Activated T-helper 2 cell treated with anti-CD3 and anti-CD28 coated beads, Interferon-gamma antibody, Interleukin-2, Interleukin-4, amounts not matched to agents 10 μg/mL and 5 μg/mL and 100 μg/mL, durations not matched to agents 14 hours and 24 hours and 36 hours (primary cell): ENCODE measurements at regions not wholly inside any gene's neighbourhood (a gene's known extent, or its start where the extent isn't known, plus 50 kb on each side); places are given as distances from the start of the nearest gene placed in this dataset.

ENCODE experiments used
- DNase-seq: peaks from one replicate; pipeline ENCODE4 v3.0.0; 2021; ENCODE audit warnings: low spot score
- H3K27ac Mint-ChIP-seq: one replicate; pipeline ENCODE4 v1.8.0; 2021; ENCODE audit warnings: mixed read lengths
- H3K27me3 Mint-ChIP-seq: one replicate; pipeline ENCODE4 v1.8.0; 2021; ENCODE audit warnings: low read depth, mixed read lengths
- H3K36me3 Mint-ChIP-seq: one replicate; pipeline ENCODE4 v1.8.0; 2021; ENCODE audit warnings: low read depth, mixed read lengths
- H3K4me1 Mint-ChIP-seq: one replicate; pipeline ENCODE4 v1.8.0; 2021; ENCODE audit warnings: low read depth, mixed read lengths
- H3K4me3 Mint-ChIP-seq: one replicate; pipeline ENCODE4 v1.8.0; 2021; ENCODE audit warnings: low read depth, mild to moderate bottlenecking, moderate library complexity, mixed read lengths
- H3K9me3 Mint-ChIP-seq: one replicate; pipeline ENCODE4 v1.8.0; 2021; ENCODE audit warnings: mixed read lengths
- intact Hi-C: fragments of 100-400 bp; cut with micrococcal nuclease; formaldehyde crosslinking; loops from one replicate; pipeline ENCODE4 v1.15.1; 2023

DNA sequence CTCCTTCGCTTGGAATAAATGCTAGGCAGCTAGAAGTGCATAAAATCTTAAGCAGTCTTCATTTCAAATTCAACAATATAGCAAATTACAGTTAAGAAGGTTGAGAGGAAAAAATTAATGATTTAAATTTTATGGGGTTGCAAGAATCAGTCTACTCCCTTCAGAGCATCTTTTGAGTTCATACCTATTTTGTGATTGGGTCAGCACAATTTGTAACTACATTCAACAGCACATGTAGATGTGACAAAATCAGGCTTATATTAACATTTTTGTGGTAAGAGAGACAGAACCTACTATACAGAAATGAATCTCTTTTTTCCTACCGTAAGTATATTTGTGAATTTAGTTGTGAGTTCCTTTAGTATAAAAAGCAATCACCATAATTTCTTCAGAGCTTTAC lies 520.6 kb upstream of the HTR2A start:
- Mint-ChIP-seq H3K27me3 (no peaks in the 10 kb centered on the region), H3K27ac (no peak overlapping the region), H3K9me3 (no peaks in the 10 kb centered on the region), H3K4me1 (no peaks in the 10 kb centered on the region), H3K4me3 (no peak overlapping the region), H3K36me3 (no peaks in the 10 kb centered on the region)
- intact Hi-C loops = no loop called here
- no peak for DNase-seq

DNA sequence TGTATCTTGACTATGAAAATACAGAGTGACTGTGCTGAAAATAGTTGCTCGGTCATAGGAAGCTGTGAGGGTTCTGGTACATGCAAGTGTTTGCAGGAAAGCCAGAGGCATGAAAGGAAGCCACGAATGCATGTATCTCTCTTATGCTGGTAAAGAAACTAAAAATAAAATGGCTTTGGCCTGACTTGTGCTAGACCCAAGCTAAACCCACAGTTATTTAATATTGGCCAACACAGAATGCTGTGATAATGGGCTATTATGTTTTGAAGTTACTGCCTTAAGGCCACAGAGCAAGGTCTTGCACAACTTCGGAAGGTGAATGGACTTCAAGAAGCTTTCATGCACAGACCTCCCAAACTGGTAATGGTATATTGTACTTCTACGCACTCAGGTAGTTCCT lies 518.2 kb upstream of the HTR2A start:
- intact Hi-C loops = no loop called here
- H3K27ac Mint-ChIP-seq = no peak overlapping the region

DNA sequence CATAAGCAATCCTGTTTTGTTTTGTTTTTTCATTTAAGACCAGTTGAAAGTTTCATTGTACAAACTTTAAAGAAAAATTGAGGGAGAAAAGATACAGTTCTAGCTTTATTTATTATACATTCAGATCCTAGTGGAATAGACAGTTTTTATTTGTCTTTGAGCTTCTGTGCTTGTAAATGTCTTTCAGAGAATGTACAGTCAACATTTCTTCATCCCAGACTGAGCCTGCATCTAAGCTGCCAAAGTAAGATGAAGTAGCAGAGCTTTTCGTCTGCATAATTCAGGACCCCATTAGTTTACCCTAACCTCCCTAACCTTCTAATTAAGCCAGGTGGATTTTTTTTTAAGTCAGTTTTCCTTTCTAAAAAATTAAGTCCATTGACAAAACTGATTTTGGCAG lies 516.7 kb upstream of the HTR2A start:
- H3K9me3 Mint-ChIP-seq = no peaks in the 10 kb centered on the region
- no peak for DNase-seq
- H3K27me3 Mint-ChIP-seq = no peaks in the 10 kb centered on the region
- H3K4me3 Mint-ChIP-seq = no peak overlapping the region
- H3K4me1 Mint-ChIP-seq = no peaks in the 10 kb centered on the region
- no peaks in the 10 kb centered on the region for H3K36me3 Mint-ChIP-seq
- intact Hi-C loops = no loop called here
- H3K27ac Mint-ChIP-seq = no peak overlapping the region

More for the DNA sequence above, 518.2 kb upstream of the HTR2A start:
- H3K4me1 Mint-ChIP-seq = no peaks in the 10 kb centered on the region
- DNase-seq = no peak
- H3K27me3 Mint-ChIP-seq = no peaks in the 10 kb centered on the region
- no peak overlapping the region for H3K4me3 Mint-ChIP-seq
- H3K36me3 Mint-ChIP-seq = no peaks in the 10 kb centered on the region
- no peaks in the 10 kb centered on the region for H3K9me3 Mint-ChIP-seq

DNA sequence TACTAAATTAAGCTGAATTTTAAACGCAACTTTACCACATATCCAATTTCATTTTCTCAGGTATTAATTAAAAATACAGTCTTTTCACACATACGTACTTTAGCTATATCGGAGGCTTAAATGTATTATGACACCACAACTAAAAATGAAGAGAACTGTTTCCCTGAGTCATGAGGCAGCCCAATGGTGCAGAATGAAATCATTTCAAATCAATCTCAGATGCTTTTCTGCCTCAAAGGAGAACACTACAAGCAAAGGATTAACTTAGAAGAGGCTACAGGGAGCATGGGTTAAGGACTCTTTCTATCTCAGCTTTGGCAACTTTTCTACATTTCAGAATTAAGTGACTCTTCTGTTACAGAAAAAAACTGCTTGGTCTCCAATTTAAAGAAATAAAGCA lies 516.3 kb upstream of the HTR2A start:
- Mint-ChIP-seq H3K36me3 (no peaks in the 10 kb centered on the region), H3K27ac (no peak overlapping the region), H3K27me3 (no peaks in the 10 kb centered on the region), H3K9me3 (no peaks in the 10 kb centered on the region), H3K4me1 (no peaks in the 10 kb centered on the region), H3K4me3 (no peak overlapping the region)
- intact Hi-C loops = no loop called here
- no peak for DNase-seq

DNA sequence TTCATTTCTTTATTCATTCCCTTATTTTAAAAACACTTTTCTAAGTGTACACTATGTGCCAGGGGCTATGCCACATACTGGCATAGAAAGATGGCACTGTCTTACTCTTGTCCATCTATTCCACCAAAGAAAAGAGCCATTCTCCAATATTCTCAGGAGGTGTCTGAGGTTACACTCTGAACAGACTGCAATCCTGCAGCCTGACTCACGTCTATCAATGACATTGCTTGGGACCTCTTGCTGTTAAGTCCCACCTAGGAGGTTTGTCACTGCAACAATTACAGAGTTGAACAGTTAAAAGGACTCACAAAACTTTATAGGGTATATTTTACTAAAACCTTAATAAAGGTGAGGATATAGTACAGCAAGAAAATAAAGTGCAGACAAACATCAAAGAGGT lies 512.9 kb upstream of the HTR2A start:
- Mint-ChIP-seq H3K4me3 (no peak overlapping the region), H3K27me3 (no peaks in the 10 kb centered on the region), H3K4me1 (no peaks in the 10 kb centered on the region), H3K36me3 (no peaks in the 10 kb centered on the region), H3K9me3 (no peaks in the 10 kb centered on the region), H3K27ac (no peak overlapping the region)
- no peak for DNase-seq
- intact Hi-C loops = no loop called here

DNA sequence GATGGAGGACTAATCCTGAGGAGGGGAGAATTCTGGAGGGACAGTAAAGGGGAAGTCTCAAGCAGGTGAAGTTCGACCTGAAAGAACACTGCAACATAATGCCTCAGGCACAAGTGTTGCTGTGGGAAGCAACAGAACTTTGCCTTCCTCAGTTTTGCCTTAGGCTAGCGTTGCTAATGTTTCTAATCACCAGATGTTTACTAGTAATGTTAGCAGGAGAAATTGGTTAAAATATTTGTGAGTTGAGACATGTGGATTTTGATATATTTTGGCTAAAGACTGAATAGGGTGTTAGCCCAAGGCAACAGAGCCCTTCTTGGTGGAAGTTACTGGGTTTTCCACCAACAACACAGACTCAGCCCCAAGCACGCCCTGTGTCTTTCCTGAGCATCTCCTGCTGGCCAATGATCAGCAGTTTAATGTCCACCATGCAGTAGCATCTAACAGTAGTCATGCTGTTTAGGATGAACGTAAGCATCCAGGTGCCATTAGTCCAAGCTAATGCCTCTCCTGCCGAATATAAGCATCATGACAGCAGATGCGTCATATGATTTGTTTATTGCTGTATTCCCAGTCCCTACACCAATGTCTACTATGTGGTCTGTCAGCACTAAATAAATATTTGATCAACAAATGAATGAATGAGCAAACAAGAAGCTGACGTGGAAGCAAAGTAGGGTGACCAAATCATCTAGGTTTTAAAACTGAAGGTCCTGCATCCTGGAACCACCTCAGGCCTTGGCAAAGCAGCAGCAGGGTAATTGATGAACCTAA lies 511.9 kb upstream of the HTR2A start:
- intact Hi-C loops = no loop called here
- no peak for DNase-seq
- no peaks in the 10 kb centered on the region for H3K36me3 Mint-ChIP-seq
- H3K27ac Mint-ChIP-seq = no peak overlapping the region
- no peaks in the 10 kb centered on the region for H3K27me3 Mint-ChIP-seq
- H3K4me1 Mint-ChIP-seq = no peaks in the 10 kb centered on the region
- no peaks in the 10 kb centered on the region for H3K9me3 Mint-ChIP-seq
- no peak overlapping the region for H3K4me3 Mint-ChIP-seq

DNA sequence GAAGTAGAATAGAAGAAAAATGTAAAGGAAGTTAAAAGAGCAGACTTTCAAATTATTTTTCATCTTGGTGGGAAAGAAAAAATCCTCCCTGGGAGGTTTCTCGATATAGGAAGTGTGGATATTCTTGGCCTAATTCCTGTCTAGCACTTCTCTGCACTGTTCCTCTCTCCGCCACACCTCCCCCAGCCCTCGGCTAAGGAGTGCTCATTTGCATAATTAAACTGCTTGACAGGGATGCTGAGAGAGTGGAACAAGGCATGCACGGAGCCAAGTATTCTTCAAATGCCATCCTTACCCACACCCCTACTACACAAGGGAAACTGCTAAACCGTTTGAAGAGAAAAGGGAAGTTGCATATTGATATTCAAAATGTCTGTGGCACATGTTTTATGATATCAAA lies 511.0 kb upstream of the HTR2A start:
- Mint-ChIP-seq H3K27ac (no peak overlapping the region), H3K36me3 (no peaks in the 10 kb centered on the region), H3K4me3 (no peak overlapping the region), H3K9me3 (no peaks in the 10 kb centered on the region), H3K4me1 (no peaks in the 10 kb centered on the region), H3K27me3 (no peaks in the 10 kb centered on the region)
- no peak for DNase-seq
- intact Hi-C loops = no loop called here

DNA sequence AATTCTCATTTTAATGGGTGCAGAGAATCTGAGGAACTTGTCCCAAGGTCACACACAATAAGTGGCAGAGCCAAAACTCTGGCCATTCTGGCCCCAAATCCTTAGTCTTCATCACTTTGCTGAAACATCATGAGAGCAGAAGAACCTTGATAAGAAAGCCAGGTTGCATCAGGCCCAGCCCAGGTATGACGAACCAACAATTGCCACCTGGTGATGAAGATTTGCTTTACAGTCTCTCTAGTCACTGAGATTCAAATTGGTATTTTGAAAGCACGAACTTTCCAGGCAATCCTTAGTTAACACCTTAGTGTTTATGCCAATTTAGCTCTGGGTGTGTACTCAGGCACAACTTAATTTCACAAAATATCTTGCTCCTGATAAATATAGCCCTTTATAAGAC lies 502.7 kb upstream of the HTR2A start:
- Mint-ChIP-seq H3K4me3 (no peak overlapping the region), H3K4me1 (no peaks in the 10 kb centered on the region), H3K27ac (no peak overlapping the region), H3K9me3 (no peaks in the 10 kb centered on the region), H3K36me3 (no peaks in the 10 kb centered on the region), H3K27me3 (no peaks in the 10 kb centered on the region)
- intact Hi-C loops = no loop called here
- no peak for DNase-seq

DNA sequence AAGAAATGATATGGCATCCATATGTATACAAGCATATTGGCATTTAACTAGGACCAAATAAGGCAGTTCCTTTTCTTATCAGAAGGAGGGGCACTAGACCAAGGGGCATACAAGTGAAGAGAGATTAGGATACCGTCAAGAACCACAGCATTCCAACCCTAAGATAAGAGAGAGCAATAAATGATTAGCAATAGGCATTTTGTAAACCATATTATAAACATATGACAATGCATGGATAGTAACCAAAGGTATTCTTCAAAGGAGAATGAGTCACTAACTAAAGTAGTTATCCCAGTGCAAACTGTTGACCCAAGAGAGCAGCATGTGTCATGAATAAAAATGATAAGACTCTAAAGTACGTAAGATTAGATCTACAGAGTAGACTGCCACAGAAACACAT lies 500.9 kb upstream of the HTR2A start:
- Mint-ChIP-seq H3K4me3 (no peak overlapping the region), H3K4me1 (no peaks in the 10 kb centered on the region), H3K36me3 (no peaks in the 10 kb centered on the region), H3K9me3 (no peaks in the 10 kb centered on the region), H3K27ac (no peak overlapping the region), H3K27me3 (no peaks in the 10 kb centered on the region)
- DNase-seq = no peak
- intact Hi-C loops = no loop called here

DNA sequence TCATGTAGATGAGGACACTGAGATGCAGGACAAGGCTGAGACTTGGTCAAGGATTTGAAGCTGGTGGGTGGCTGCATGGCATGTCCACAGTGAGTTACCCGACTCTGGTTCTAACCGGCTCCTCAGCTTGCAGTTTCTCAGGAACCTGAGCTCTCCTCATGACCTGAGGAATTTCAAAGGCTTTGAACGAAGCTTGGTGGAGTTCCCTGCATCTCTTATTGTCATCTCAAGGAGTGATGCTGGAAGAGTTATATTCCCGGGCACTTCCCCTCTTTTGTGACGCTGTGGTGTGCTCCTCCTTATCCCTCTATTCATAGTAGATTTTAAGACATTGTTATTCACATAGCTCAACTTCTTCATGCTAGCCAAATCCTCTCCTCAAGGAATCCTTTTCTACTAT lies 500.1 kb upstream of the HTR2A start:
- no peaks in the 10 kb centered on the region for H3K4me1 Mint-ChIP-seq
- no peaks in the 10 kb centered on the region for H3K36me3 Mint-ChIP-seq
- no peaks in the 10 kb centered on the region for H3K27me3 Mint-ChIP-seq
- DNase-seq = no peak
- peaks cover 2% of the 10 kb centered on the region for H3K9me3 Mint-ChIP-seq
- no peak overlapping the region for H3K4me3 Mint-ChIP-seq
- no peak overlapping the region for H3K27ac Mint-ChIP-seq
- intact Hi-C loops = no loop called here

DNA sequence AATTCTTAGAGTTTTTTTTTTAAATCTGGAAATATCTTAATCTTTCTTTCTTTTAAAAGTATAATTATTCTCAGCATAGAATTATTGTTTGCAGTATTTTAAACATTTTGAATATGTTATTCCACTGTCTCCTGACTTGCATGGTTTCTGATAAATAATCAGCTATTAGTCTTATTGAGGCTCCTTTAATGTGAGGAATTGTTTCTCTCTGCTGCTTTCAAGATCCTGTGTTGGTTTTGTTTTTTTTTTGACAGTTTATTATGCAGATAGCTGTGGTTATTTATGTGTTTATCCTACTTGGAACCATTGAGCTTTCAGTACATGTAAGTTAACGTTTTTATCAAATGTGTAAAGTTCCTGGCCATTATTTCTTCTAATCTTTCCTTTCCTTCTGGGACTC lies 477.9 kb upstream of the HTR2A start:
- Mint-ChIP-seq H3K4me3 (no peak overlapping the region), H3K4me1 (no peaks in the 10 kb centered on the region), H3K27me3 (no peaks in the 10 kb centered on the region), H3K36me3 (no peaks in the 10 kb centered on the region), H3K9me3 (peaks cover 22% of the 10 kb centered on the region), H3K27ac (no peak overlapping the region)
- no peak for DNase-seq
- intact Hi-C loops = no loop called here

DNA sequence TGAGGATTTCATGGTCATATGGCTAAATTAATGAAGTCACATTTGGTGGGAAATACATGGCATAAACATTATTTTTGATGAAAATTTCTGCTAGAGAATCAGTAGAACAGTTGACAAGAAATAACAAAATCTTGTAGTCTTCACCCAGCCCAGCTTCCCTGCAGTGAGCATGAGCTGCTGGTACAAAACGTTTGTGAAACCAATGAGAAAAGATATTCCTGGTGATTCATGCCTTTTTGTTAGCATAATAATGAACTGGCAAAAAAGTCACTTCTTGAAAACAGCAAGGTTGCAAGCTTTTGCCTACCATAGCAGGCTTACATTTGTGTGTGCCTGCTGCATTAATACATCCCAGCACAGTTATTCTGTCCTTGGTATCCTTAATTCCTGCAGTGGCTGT lies 475.9 kb upstream of the HTR2A start:
- no peak overlapping the region for H3K4me3 Mint-ChIP-seq
- no peaks in the 10 kb centered on the region for H3K27me3 Mint-ChIP-seq
- no peaks in the 10 kb centered on the region for H3K4me1 Mint-ChIP-seq
- H3K27ac Mint-ChIP-seq = no peak overlapping the region
- no peaks in the 10 kb centered on the region for H3K36me3 Mint-ChIP-seq
- DNase-seq = no peak
- peaks cover 38% of the 10 kb centered on the region for H3K9me3 Mint-ChIP-seq
- intact Hi-C loops = no loop called here

DNA sequence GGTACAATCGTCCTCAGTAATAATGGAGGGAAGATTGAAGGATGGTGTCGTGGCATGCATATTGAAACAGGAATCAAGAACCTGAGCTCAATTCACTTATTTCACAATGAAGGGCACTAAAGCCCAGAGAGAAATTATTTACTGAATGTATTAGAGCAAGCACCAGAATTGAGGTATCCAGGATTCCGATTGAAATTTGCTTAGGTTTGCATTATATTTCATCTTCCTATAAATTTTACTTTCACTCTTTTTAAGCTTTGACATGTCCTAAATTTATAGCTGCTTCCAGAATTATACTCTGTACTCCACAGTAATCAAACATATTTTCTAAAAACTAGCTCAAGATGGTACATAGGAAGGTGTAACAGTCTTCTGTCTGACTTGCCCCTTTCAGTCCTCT lies 454.9 kb upstream of the HTR2A start:
- no peak overlapping the region for H3K4me3 Mint-ChIP-seq
- H3K4me1 Mint-ChIP-seq = no peaks in the 10 kb centered on the region
- peaks cover 6% of the 10 kb centered on the region for H3K9me3 Mint-ChIP-seq
- H3K36me3 Mint-ChIP-seq = no peaks in the 10 kb centered on the region
- no peaks in the 10 kb centered on the region for H3K27me3 Mint-ChIP-seq
- intact Hi-C loops = no loop called here
- DNase-seq = no peak
- no peak overlapping the region for H3K27ac Mint-ChIP-seq
